ENCODE measurements at regions not wholly inside any gene's neighbourhood (a gene's known extent, or its start where the extent isn't known, plus 50 kb on each side); places are given as distances from the start of the nearest gene placed in this dataset.

DNA sequence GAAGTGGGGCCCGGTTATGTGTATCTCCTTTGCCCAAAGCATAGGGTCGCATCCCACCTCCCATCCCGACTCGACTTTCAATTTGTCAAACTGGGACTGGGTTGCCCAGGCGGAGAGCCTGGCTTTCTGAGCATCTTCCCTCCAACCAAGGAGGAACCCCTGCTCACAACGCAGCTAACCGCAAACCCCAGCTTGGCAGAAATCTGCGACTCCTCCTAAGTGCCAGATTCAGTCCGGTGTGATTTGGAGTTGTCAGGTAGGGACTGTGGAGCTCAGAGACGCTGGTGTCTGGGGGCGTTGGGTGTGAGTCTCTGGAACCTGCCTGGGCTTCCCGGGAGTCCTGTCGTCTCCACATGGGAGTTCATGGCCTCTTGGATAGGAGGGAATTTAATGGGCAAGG lies 1126.7 kb downstream of the AACS start:
- TF ChIP-seq, protein P1, sequence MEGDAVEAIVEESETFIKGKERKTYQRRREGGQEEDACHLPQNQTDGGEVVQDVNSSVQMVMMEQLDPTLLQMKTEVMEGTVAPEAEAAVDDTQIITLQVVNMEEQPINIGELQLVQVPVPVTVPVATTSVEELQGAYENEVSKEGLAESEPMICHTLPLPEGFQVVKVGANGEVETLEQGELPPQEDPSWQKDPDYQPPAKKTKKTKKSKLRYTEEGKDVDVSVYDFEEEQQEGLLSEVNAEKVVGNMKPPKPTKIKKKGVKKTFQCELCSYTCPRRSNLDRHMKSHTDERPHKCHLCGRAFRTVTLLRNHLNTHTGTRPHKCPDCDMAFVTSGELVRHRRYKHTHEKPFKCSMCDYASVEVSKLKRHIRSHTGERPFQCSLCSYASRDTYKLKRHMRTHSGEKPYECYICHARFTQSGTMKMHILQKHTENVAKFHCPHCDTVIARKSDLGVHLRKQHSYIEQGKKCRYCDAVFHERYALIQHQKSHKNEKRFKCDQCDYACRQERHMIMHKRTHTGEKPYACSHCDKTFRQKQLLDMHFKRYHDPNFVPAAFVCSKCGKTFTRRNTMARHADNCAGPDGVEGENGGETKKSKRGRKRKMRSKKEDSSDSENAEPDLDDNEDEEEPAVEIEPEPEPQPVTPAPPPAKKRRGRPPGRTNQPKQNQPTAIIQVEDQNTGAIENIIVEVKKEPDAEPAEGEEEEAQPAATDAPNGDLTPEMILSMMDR (IDR thresholded peaks at IDR 0.05): no peak
- TF ChIP-seq ZFX (IDR thresholded peaks at IDR 0.05; ENCODE audit: borderline replicate concordance): no peak
